HG03565 (cell line): ENCODE measurements at regions not wholly inside any gene's neighbourhood (a gene's known extent, or its start where the extent isn't known, plus 50 kb on each side); places are given as distances from the start of the nearest gene placed in this dataset.
"Not testable (repeated sequence)": the region's sequence is repeated elsewhere in the genome, so short reads cannot be mapped to it uniquely, and the experiment has no call there.

Experiments
- ATAC-seq: cut with Tn5 transposase; IDR thresholded peaks from one replicate; pipeline ENCODE4 v1.9.1; 2021; ENCODE audit warnings: mild to moderate bottlenecking, moderate library complexity; ENCODE audit not compliant: unreplicated experiment

GRCh38 chr11:15825976-15826650, 530.2 kb downstream of the SOX6 start:
- no peak for ATAC-seq

- no peak for ATAC-seq
Observed at GRCh38 chr11:15826826-15827225, 529.5 kb downstream of the SOX6 start.

DNA sequence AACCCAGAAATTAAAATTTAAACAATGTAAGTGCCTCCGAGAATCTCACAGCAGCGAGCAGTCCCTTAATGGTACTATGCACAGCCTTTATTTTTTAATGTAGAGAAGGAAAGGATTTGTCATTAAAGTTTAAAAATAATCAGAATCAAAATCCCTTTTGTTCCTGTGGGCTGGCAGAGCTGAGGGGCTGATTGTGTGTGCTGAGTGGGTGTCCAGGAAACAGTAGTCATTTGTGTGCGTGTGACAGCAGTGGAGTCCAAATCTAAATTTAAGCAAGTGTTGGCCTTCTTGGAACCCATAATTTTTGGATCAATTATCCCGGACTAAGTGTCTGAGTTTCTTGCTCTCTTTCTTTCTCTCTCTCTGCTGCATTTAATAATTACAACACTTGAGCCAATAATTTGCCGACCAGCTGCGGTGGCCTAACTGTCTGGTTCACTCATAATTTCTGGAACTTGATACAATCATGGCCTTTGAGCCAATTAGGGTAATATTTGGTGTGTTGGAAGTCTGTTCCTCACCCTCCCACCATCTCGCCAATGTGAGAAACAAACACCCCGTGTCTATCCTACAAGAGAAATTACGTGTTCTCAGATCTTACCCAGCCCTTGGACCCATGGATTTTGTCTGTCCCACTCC, 528.0 kb downstream of the SOX6 start:
- no peak for ATAC-seq

DNA sequence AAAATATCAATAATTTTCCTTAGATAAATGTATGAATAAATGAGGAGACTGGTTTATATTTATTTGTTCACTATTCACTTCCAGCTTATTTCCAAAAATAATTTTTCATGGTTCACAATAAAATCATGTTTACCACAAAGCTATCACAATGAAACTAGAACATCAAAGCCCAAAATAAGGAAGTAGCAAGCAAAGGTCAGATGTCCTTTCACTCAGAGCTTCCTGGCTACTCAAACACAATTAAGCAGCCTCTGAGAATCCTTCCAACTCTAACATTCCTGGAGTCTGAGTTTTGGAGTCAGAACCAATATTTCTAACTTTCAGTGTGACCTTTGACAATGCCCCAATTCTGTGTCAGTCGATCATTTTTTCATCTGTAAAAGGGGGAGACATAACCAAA, 527.0 kb downstream of the SOX6 start:
- ATAC-seq, result no peak

- no peak for ATAC-seq
Observed at GRCh38 chr11:15830741-15831428, 525.5 kb downstream of the SOX6 start.

DNA sequence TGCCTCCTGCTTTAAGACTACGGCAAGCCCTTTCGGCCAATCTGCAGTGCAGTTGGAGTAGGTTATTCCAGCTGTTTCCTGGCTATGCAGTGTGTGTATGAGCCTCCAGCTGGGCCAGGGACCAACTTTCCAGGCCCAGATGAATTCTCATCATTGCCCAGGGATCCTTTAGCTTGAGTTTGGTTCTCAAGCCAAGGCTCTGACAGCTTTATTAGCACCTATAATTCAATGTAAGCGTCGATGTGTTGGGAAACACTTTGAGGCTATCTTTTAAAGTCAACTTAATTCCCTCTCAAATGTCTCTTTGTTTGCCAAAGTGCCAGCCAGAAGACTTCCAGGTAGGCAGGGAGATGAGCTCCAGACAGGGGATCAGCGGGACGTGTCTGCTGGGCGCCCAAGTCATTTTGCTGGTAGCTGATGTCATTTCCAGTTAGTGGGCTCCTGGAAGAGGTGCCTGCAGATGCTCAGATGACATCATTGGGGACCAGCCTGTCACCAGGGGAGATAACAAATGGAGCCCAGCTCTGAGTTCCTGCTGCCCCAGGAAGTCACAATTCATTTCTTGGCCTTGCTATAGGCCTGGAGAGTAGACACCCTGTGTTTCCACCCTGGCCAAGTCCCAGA, 520.4 kb downstream of the SOX6 start:
- ATAC-seq, result no peak

DNA sequence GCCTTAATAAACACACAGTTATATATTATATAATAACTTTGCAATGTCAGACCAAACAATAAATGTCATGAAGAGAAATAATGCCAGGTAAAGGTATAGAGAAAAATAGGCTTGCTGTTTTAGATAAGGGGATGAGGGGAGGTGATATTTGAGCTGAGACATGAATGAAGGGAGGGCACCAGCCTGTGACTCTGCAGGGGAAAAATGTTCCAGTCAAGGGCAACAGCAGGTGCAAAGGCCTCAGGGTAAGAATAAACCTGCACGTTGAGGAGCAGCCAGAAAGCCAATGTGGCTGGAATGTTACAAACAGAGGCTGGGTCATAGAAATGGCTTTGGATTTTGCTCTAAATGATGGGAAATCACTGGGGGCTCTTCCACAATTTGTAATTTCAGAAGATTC, 519.6 kb downstream of the SOX6 start:
- ATAC-seq, result no peak

DNA sequence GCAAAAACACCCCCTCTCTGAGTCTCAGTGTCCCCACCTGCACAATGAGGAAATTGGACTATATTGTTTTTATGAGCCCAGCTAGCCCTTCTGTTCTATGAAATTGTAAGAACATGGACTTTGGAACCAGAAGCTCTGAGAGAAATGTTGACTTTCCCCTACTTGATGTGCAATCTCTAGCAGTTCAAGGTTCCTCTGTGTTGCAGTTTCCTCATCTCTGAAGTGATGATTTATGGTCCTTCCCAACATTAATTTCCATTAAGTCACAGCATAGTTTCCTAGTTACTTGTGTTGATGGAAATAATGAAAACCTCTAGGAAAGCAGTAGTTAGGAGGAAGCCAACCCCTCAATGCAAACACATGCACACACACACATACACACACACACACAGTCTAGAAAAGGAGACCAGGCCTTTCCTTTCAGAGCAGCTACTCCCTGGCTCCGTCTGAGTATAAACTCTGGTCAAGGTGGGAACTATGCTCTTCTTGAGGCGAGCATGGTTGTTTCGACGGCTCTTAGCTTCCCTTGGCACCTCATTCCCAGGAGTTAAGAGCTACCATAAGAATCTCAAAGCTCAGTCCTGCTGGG, 518.4 kb downstream of the SOX6 start:
- ATAC-seq, result no peak

DNA sequence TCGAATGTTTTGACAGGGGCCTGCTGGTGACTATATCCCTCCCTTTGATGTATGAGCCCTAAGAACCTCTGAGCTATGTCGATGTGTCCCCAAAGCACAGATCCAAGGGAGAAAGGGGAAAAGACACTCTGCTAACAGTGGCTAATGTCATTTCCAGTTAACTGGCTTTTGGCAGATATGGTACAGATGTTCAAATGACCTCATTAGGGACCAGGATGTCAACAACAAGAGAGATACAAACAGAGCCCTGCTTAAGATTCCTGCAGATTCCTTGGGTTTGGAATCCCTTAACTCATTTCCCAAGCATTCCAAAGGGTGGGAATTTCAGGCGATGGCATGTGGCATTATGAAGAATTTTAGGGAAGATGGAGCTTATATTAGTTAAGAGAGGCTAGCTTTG, 517.3 kb downstream of the SOX6 start:
- ATAC-seq, result no peak

- no peak for ATAC-seq
Observed at GRCh38 chr11:15840966-15841365, 515.4 kb downstream of the SOX6 start.

DNA sequence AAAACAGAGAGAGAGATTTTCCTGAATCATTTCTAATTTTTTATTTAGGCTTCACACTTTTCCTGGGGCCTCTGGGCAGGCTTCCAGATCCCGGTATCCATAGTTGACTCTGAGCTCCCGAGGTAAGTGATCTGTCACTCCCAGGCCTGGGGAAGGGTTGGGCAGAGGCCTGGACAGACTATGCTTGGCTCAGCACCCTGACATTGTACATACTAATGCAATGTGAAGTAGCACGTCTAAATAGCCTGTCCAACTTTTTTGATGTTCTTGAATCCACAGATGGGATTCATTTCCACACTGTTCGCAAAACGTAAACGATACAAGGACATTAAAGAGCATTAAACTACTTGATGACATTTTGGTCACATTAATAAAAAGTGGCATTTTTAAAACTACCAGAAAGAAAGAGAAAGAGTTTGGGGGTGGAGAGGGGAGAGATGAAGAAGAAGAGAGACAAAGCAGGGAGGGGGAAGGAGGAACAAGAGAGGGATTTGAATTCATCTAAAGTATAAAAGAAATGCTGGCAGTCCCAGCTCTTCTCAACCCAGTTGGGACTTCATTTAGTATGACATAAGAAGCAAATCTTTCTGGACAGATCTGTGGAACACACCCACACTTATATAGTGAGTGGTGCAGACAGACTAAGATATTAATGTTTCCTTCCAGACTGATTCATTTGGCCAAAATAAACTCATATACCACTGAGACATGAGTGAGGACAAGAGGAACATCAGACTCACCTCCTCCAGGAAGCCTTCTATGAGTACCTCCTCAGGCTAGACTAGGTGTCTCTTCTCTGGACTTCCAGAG, 514.2 kb downstream of the SOX6 start:
- no peak for ATAC-seq

- ATAC-seq, result no peak
Observed at GRCh38 chr11:15843309-15843872, 513.0 kb downstream of the SOX6 start.

DNA sequence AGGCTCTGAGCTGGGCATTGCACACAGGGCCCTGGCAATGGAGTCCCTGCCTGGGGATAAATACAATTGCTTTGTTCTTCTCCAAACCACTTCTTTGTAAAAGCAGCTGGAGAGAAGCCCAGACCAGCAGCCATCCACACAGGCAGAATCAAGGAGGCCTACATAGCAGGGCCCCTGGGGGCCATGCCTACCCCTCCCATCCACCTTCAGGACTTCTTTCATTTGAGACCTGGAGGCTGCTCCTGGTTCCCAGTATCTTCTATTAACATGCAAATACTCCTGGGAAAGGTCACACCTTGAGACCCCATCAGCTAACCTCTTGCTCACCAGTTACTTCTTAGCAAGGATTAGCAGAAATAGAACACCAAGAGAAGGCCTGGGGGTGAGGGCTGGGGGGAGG, 511.1 kb downstream of the SOX6 start:
- no peak for ATAC-seq

DNA sequence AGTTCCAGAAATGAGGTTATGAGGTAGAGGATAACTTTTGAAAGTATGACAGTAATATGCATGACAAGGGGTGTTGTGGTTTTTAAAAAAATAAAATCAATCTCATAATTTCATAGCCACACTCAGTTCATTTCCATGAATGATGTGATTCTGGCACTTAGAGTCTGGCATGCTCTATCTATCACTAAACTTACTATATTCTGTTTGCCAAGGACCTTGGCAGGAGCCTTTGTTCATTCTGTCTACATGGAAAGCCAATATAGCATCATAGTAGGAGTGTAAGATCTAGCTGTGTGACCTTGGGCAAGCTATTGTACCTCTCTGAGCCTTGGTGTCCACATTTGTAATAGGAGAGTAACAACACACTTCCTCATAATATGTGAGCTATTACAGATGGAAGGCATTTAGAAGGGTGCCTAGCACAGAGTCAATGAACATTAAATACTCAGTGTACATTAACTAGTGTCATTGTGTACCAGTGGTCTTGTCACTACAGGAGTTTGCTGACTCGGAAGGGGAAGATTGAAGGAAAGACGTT, 507.6 kb downstream of the SOX6 start:
- no peak for ATAC-seq

GRCh38 chr11:15849257-15849656, 507.1 kb downstream of the SOX6 start:
- no peak for ATAC-seq

DNA sequence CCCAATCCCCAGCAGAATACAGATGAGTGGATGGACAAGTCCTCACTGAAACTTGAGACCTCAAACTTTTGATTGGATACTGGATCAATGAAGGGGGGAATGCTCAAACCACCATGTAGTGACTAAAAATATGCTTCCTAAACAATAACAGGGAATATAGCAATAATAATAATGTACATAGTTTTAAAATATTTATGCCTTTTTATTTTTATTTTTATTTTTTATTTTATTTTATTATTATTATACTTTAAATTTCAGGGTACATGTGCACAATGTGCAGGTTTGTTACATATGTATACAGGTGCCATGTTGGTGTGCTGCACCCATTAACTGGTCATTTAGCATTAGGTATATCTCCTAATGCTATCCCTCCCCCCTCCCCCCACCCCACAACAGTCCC, 506.0 kb downstream of the SOX6 start:
- ATAC-seq, result not testable (repeated sequence)

DNA sequence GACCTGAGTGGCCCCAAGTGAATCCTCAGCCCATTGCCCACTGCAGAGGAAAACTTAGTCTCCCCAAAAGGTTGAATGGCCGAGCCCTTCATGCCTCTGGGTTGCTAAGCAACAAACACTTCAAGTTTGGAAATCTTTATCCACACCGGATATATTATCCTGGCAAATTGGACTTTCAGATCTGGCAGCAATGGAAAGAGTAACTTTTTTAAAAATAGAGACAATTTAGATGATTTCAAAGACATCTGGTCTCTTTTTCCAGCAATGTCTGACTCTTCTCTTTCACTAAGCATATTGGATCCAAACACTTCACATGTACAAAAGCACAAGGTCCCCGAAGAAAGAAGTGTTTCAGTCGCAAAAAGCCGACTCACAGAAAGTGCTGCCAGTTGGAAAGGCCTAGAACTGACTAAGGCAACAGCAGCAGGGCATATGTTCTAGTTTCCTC, 505.3 kb downstream of the SOX6 start:
- ATAC-seq, result no peak

DNA sequence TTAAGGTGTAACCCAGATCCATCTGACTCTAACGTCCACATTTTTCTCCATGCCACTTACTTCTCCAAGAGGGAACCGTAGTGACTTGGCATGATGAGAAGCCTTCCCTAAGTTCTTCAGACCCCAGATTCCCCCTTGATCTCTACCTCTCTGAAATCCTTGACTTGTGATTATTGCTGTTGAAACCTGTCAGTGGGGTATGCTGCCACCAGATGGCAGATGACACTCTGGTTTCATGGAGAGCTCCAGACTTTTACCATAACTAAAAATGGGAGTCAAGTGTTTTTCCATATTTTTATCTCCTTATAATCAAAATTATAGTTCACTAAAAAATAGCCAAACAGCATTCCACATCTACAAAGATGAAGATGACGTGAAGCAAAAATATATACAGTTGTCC, 504.2 kb downstream of the SOX6 start:
- ATAC-seq, result no peak

DNA sequence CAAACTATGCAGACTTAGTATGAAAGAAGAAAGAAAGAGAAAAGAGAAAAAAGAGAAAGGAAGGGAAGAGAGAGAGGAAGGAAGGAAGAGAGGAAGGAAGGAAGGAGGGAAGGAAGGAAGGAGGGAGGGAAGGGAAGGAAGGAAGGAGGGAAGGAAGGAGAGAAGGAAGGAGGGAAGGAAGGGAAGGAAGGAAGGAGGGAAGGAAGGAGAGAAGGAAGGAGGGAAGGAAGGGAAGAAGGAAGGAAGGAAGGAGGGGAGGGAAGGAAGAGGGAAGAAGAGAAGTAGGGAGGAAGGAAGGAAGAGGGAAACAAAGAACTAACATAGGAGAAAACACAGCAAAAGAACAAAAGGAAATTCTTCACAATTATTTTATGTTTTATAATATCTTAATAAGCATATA, 502.1 kb downstream of the SOX6 start:
- ATAC-seq, result no peak

DNA sequence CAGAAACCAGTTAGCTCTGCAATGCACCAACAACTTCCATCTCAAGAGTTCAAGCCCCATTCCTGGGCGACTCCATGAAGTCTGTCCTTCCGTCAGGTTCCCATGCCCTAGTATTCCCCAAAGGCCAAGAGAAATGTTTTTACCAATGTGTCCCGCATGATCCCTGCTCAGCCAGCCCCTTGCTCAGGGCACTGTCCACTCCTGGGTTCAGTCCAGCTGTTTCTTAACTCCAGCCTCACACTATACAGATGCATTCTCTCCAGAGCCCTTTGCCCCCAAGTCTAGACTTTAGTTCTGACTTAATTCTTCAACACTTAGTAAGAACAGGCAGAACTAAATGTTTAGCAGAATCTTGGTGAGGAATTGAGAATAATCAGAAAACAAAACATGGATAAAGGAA, 497.5 kb downstream of the SOX6 start:
- ATAC-seq, result no peak
